Glomerular endothelial cell (primary cell): ENCODE measurements at regions not wholly inside any gene's neighbourhood (a gene's known extent, or its start where the extent isn't known, plus 50 kb on each side); places are given as distances from the start of the nearest gene placed in this dataset.

ENCODE experiments used
- DNase-seq: peaks from one replicate; pipeline ENCODE4 v3.0.0-alpha.2; 2011; ENCODE audit warnings: low read depth, low spot score; ENCODE audit errors: extremely low read depth

DNA sequence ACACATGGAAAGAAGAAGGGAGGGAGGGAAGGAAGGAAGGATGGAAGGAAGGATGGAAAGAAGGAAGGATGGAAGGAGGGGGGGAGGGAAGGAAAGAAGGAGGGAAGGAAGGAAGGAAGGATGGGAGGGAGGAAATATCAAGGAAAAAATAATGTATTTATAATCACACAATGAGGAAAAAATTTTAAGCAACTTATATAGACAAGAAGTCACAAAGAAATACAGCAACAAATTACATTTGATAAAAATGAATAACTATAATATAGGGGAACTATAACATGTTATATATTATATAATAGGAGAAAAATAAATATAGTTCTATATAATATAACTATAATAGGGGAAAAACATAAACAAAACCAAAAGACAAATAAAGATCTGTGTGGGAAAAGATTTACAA, 441.8 kb downstream of the LRATD1 start:
- no peak for DNase-seq

DNA sequence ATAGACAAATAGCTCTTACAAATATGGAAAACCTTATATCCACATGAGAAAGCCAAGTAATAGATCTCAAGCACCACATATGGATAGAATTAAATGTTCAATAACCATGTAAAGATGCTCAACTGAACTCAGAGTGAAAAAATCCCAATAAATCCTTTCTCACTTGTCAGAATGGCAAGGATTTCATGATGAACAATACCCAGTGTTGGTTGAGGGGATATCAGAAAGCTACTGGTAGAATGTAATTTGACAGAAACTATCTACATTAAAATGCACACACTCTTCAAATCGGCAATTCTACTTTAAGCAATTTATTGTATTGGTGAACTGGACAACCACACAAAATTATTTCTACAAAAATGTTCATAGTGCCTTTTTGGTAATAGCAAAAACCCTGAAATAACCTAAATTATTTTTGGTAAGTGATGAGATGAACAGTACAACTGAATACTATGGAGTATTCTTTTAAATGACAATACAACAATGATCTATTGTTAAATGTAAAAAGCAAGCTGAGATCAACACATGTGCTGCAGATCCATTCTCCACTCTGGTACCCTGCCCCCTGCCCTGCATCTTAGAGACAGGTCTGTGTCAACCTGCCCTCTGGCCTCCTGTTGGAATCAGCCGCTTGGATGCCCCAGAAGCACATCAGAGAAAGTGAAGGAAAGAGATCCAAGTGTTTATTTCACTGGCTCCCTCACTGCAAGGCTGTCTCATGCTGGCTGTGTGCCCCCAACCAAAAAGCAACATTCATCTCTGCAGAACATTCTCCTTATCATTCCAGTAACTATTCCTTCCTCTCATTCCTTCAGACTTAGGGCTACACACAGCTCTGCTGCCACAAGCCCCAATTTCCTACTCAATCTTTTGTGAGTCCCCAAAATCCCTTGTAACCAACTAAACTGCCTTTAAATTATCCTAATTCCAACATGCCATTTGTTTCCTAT, 442.5 kb downstream of the LRATD1 start:
- no peak for DNase-seq

DNA sequence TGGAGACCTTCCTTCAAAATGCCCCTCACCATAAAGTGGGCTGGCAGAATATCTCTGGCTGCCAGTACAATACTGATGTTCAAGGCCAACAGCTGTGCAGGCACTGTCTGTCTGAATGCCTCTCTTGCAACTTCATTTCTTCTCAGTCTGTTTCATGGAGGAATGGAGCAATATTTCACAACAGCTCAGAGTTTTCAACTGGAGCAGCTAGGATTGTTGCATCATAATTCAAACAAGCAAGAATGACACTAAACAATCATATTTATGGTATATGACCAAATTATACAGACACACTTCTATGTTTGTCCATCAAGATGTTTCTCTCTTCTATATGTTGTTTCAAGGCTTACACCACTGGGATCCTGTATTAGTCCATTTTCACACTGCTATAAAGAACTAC, 444.2 kb downstream of the LRATD1 start:
- DNase-seq, result no peak

DNA sequence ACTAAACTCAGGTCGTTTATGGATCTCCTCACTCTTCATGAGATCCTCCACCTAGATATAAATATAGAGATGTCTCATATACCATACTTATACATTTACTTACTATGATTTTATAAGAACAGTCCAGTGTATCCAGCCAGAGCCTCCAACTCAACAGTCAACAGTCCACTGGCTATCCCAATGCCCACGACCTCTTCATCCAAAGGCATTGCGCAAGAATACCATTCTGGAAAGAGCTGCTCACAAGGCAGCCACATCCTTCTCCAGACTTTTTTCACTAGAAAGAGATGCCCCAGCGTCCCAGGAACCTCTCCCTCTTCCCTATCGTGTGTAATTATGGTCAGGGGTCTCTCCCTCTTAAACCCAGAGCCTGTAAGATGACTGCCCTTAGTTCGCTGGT, 448.8 kb downstream of the LRATD1 start:
- no peak for DNase-seq

DNA sequence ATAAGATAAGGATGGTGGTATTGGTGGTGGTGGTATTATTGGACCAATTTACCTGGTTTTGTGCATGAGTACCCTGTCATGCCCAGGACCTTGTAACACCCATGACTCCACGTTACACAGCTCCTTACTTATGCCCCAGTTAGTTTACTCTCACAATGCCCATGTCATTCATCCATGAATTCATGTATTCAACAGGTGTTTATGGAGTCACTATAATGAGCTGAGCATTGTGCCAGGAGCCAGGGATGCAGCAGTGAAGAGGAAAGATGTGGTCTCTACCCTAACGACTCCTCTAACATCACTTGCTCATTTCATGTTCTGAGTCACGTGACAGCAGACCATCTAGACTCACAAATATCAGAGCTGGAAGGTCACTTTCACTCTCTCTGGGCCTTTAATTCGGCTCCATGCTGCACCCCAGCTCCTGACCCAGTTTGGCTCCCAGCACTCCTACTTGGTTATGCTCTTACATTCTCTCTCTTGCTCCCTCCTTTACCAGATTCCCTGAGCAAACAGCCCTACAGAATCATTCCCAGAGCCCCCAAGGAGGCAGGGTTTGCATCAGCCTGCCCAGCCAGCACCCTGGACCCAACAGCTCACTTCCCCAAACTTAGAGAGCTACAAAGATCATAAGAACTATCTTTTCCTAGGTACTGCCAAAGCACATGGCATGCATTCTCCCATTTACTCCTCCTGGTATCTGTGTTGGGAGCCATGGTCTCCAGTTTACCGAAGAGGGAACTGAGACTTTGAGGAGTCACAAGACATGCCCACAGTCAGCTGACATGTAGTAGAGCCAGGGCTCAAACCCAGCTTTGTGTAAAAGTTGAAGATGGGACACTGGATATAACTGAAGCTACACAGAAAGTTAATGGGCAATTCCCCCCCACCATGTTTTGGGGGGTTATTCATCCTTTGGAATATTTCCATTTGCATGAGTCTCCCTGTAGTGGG, 449.9 kb downstream of the LRATD1 start:
- DNase-seq, result no peak

DNA sequence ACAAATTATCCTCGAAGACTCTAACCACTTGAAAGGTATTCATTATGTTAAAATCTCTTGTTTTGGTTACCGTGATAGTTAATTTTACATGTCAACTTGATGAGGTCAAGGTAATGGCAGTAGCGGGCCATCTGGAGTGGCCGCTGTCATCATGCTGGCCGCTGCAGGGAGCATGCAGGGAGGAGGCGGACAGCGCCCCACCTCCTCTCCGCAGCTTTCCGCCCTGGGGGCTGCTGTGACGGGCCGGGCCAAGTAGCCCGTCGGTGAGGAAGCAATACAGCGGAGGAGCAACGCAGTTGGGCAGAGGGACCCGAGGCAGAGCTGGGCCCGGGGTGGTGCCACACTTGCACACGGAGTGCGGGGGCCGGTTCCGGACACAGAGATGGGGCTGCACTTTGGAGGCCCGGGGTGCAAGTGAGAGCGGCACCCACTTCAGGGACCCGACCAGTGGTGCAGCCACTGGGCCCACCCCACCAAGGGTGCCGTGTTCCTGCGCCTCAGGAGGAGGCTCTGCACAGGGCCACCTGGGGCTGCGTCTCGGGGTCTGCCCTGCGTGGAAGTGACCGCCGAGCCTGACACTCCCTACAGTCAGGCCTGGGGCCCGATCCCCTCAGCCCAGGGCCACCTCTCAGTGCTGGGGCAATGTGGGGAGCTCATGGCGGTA, 452.4 kb downstream of the LRATD1 start:
- no peak for DNase-seq

DNA sequence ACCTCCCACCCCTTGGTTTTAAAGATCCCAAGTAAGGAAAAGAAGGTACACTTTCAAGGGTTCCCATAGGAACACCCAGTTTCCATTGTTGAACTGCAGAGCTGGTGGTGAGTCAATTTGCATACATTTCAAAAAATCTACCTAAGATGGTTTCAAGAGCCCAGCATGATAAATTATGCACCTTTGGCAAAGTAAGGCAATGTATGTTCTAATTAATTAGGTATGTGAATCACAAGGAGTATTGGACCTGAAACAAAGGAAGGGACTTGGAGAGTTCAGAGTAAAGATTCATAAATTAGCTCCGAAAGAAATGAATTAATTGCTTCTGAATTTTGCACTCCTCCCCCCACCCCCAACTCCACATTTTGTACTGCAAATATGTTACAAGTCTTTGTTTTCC, 459.7 kb downstream of the LRATD1 start:
- no peak for DNase-seq

DNA sequence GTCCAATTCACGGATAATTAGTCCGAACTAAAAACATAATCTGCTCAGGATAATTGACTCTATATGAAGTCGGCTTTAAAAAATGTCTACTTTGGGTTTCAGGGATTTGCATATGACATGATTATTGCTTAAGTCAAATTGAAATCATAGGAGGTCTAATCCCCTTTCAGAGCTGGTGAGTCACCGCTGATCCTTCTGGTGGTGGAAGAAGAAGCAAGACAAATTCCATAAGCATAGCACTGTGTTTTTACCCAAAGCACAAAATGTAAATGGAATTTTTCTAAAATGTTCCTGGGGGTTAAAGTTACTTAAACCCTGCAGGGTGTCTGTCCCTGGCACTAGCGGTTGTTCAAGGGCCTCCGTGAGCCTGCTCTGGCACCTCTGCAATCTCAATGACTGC, 460.2 kb downstream of the LRATD1 start:
- no peak for DNase-seq

DNA sequence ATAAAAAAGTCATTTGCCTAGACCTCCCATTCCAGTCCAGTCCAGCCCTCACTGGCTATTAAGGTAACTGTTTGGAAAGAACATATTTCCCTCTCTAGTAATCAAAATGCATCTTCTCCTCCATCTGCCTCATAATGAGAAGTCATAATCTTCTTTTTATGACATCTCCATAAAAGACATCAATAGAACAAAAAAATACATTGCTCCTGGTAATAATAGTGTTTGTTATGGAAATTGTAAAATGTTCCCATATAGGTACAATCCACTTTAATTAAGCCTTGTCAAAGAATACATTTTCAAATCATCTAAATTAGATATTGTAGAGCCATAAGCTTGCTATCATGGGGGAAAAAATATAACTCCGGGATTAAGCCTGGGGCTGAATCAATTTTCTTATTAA, 461.6 kb downstream of the LRATD1 start:
- no peak for DNase-seq

DNA sequence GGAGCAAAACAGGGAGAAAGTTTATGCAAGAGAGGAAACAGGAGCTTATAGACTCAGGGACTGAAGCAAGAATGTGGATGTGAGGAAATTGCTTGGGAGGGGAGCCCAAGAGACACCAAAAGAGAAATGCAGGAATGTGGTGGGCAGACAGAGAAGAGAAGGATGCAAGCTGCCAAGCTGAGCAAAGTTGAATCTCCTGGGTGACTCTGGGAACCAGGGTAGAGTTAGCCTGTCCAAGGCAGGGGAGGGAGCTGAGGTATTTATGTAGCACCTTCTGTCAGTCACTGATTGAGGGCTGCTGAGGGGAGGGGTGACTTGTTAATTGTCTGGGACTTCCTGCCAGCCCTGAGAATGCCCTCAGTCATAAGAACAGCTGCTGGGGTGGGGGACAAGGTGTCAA, 464.3 kb downstream of the NBAS start:
- DNase-seq, result no peak

DNA sequence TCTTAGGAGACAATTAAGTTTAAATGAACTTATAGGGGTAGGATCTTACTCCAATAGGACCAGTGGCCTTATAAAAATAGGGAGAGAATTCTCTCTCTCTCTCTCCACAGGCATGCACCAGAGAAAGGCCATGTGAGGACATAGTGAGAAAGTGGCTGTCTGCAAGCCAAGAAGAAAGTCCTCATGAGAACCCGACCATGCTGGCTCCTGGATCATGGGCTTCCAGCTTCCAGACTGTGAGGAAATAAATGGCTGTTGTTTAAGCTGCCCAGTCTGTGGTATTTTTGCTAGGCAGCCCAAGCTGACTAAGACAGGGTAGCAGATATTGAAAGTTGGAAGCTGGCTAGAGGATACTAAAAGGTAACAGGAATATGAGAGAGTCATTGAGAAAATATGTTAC, 454.0 kb downstream of the NBAS start:
- DNase-seq, result no peak

DNA sequence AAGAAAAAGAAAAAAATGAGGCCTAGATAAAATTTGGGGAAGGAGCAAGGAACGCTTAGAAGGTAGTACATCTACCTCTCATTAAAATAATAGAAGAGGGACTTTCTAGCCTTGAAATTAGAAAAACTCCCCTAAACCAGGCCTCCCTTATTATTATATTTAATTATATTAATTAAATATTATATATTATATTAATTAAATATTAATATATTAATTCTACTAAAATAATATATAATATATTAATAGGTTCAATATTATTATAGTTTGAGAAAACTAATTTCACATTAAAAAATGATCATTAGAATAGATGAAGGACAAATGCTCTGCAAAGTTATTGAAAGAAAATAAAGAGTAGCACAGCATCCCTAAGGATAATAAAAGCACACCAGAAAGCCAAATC, 449.4 kb downstream of the NBAS start:
- no peak for DNase-seq

DNA sequence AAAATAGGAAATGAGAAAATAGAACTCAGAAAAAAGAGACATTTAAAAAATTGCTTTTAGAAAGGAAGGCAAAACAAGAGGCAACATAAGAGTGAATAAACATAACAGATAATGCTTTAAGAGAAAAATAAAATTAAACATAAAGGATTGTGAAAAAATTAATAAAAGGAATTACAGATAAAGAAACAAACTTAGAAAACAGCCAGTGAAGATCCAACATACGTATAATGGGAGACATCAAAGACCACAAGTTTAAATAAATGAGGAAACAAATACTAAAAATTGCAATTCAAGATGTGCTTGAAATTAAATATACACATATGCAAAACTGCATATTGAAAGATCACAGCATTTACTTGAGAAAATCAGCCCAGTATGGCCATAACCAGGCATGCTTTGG, 448.9 kb downstream of the NBAS start:
- peak; percentile 12 for DNase-seq

DNA sequence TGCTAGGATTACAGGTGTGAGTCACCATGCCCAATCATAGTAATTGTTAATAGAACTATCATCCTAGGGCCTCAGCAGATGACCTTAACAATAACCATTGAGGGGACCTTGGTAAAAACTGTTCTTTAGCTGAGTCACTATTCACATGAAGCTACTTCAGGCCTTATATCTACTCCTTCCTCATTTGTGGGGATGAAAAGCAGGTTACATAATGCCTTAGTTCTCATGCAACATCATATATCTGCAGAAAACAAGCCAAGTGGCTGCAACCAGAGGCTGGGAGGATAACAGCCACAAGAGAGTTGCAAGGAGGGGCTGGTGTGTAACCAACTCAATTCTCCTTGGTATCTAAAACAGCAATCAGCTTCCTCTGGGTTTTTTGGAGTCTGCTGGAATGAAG, 445.4 kb downstream of the NBAS start:
- DNase-seq, result no peak

DNA sequence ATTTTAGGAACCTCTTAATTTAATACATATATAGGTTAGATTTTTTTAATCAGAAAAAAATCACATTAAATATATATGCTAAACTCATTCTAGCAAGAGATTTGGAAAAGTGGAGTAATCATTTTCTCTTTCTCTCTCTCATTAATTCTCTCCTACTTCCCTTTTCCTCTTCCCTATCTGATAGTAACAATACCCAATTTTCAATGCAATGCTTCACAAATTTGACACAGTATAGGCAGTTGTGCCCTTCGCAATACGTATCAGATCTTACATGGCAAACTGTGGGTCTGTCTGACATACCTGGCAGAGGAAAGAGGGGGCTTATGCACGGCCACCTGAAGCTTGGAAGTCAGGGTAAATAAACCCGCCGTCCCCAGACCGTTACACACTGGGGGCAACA, 444.3 kb downstream of the NBAS start:
- DNase-seq, result no peak
